Stimulated activated CD8-positive, alpha-beta memory T cell treated with anti-CD3 and anti-CD28 coated beads, Interleukin-4, amount 100 ng/mL, for 48 hours (primary cell): ENCODE measurements at regions not wholly inside any gene's neighbourhood (a gene's known extent, or its start where the extent isn't known, plus 50 kb on each side); places are given as distances from the start of the nearest gene placed in this dataset.

Experiments used
- DNase-seq: peaks from one replicate; pipeline ENCODE4 v3.0.0-alpha.2; 2020

DNA sequence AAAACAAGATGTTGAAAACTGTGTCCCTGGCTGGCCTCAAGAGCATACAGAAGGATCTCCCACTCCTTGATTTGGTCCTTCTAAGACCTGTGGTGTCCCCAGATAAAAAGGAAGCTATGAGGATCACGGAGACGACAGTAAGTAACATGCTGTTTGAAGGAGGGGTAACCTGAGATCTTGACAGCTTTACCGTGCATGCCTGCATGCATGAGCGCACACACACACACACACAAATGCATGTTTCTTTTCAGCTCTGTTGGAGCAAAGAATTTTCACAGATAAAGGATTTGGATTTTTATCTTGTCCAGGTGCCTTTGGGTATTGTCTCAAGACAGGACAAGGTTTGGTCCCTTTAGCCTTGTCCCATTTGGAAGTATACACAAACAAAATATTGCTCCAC lies 411.6 kb upstream of the CCDC196 start:
- DNase-seq: no peak

GRCh38 chr14:66076176-66076575 lies 410.0 kb upstream of the CCDC196 start:
- DNase-seq: no peak

GRCh38 chr14:66078006-66078405 lies 408.2 kb upstream of the CCDC196 start:
- no peak for DNase-seq

GRCh38 chr14:66081594-66082376 lies 404.4 kb upstream of the CCDC196 start:
- no peak for DNase-seq

GRCh38 chr14:66085224-66085623 lies 400.9 kb upstream of the CCDC196 start:
- DNase-seq: no peak

- DNase-seq: no peak
These were observed 400.5 kb upstream of the CCDC196 start for GRCh38 chr14:66085665-66086064.

GRCh38 chr14:66087231-66087630 lies 398.9 kb upstream of the CCDC196 start:
- DNase-seq: no peak

DNA sequence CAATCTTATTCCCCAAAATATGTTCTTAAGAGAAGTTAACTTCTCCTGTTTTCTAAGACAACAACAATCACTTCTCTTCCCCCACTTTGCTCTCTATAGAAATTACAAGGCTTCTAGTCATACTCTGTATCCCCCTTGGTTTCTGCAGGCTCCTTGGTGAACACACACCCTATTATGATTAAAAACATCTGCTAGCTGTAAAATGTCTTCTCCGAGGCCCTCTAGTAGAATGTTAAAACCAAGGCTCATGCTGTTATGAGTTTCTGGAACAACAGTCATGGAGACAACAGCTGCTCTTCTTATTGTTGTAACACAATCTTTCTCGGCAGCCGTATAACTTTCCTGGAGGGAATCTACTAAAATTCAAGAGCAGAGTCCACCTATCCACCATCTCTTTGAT lies 397.5 kb upstream of the CCDC196 start:
- no peak for DNase-seq

GRCh38 chr14:66092206-66092605 lies 394.0 kb upstream of the CCDC196 start:
- DNase-seq: no peak

DNA sequence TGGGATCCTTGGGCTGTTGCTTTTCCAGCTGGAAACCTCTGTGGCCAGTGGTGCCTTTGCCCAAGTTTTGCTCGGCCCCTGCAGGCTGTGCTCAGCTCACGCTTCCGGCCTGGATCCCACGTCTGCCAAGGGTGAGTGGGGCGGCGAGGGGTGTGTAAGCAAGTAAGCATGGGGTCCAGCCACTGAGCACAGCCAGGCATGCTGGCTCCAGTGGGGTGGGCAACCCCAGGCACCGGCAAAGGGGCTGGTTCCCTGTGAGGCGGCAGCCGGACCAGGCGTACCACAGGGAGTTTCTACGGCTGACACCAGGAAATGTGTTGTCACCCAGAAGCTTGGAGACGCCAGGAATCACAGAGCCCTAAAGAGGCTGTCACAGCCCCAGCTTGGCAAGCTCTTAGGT lies 393.4 kb upstream of the CCDC196 start:
- DNase-seq: no peak

- no peak for DNase-seq
These were observed 392.0 kb upstream of the CCDC196 start for GRCh38 chr14:66094001-66094727.

- DNase-seq: no peak
These were observed 386.7 kb upstream of the CCDC196 start for GRCh38 chr14:66099451-66099850.

DNA sequence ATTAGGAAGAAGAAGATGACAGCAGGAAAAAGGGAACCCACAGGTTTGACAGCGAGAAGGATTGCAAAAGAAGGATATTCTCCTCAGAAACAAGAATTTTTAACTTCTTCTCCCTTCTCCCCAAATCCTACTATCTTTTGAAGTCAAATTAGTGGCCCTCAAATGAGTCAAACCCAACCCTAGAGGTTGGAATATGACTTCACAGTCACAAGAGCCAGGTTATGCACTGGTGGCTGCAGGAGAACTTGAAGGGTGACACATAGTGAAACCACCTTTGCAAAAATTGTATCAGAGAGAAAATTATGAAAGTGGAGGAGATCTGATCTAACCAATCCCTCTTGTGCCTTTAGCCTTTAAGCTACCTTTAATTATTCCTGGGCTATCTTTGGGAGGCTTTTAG lies 386.2 kb upstream of the CCDC196 start:
- DNase-seq: no peak

- DNase-seq: no peak
These were observed 384.5 kb upstream of the CCDC196 start for GRCh38 chr14:66101662-66102061.

- no peak for DNase-seq
These were observed 381.7 kb upstream of the CCDC196 start for GRCh38 chr14:66104486-66104885.

GRCh38 chr14:66105815-66106214 lies 380.4 kb upstream of the CCDC196 start:
- DNase-seq: no peak

DNA sequence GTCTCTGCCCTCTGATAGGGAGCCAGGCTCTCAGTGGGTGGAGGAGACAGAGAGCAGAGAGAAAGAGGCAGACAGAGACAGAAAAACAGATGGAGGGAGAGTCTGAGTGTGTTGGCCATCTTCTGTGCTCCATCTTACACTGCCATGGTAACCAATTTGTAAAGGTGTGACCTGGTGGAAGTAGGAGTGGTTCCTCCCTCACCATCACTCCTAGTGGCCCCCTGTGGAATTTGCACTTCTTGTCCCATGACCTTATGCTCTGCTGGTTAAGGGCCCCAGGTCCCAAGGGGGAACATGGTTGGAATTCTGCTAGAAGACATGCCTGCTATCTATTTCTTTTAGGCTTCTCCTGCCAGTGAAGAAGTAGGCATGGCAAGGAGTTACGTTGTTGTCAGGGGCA lies 376.7 kb upstream of the CCDC196 start:
- DNase-seq: no peak

- no peak for DNase-seq
These were observed 374.3 kb upstream of the CCDC196 start for GRCh38 chr14:66111891-66112290.

- no peak for DNase-seq
These were observed 372.1 kb upstream of the CCDC196 start for GRCh38 chr14:66114071-66114470.

GRCh38 chr14:66115740-66116502 lies 370.2 kb upstream of the CCDC196 start:
- no peak for DNase-seq

- no peak for DNase-seq
These were observed 369.4 kb upstream of the CCDC196 start for GRCh38 chr14:66116732-66117131.

- no peak for DNase-seq
These were observed 368.6 kb upstream of the CCDC196 start for GRCh38 chr14:66117600-66117999.

DNA sequence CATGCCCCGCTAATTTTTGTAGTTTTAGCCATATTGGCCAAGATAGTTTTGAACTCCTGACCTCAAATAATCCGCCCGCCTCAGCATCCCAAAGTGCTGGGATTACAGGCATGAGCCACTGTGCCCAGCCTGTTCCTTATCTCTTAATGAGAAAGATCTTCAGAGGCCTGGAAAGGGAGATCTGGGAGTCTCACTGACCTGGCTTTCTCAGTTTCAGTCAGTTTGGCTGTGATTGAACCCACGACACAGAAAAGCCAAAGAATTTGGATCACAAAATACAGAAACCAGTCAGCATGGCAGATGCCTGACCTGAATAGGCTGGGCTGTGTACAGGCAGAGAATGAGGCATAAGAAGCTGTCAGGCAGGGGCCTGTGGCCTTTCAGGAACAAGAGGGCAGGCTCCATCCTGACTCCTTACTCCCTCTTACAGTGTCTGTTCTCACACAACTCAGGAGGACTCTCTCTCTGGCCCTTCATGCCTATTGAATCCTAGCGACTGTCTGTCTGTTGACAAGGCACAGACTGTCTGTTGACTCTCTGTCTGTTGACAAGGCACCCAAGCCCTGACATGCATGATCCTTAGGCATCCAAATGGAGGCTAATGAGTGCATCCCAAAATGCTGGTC lies 366.5 kb upstream of the CCDC196 start:
- DNase-seq: no peak
